ENCODE measurements at regions not wholly inside any gene's neighbourhood (a gene's known extent, or its start where the extent isn't known, plus 50 kb on each side); places are given as distances from the start of the nearest gene placed in this dataset.

GRCh38 chr6:167429353-167429752 lies 104.5 kb downstream of the TTLL2 start:
- H3K27me3 ChIP-seq (replicated peaks; ENCODE audit: insufficient read depth, low read depth, low read length, poor library complexity): no peaks in the 10 kb centered on the region
- TF ChIP-seq CTCF (conservative IDR thresholded peaks at IDR 0.05; ENCODE audit: low read depth, low read length) (no peak), EZH2 (IDR thresholded peaks at IDR 0.05; ENCODE audit: borderline replicate concordance, low read depth, low read length, poor library complexity, severe bottlenecking) (no peak)
- ChIA-PET CTCF (no interaction called here), POLR2A (ENCODE audit: low non-redundant PET) (no interaction called here)
- no peak overlapping the region for H3K27ac ChIP-seq (ENCODE audit: low read depth, low read length, poor library complexity, severe bottlenecking)
- DNase-seq (ENCODE audit: low spot score): no peak
- no TSS peak for BruUV-seq (replicated peaks)
- no peaks in the 10 kb centered on the region for H3K9me3 ChIP-seq (ENCODE audit: low read depth, low read length, poor library complexity, severe bottlenecking)
- no peak overlapping the region for H3K4me3 ChIP-seq (ENCODE audit: low read depth, low read length, poor library complexity, severe bottlenecking)
- H3K36me3 ChIP-seq (ENCODE audit: insufficient read depth, low read length, poor library complexity, severe bottlenecking): no peaks in the 10 kb centered on the region
- intact Hi-C loops (cut with micrococcal nuclease; ENCODE audit: unreplicated experiment): no loop called here
- H3K4me1 ChIP-seq (ENCODE audit: insufficient read depth, low read length, poor library complexity, severe bottlenecking): no peaks in the 10 kb centered on the region

GRCh38 chr6:167435209-167435728 lies 110.4 kb downstream of the TTLL2 start:
- Histone ChIP-seq H3K36me3 (ENCODE audit: insufficient read depth, low read length, poor library complexity, severe bottlenecking) (no peaks in the 10 kb centered on the region), H3K4me3 (ENCODE audit: low read depth, low read length, poor library complexity, severe bottlenecking) (no peak overlapping the region), H3K4me1 (ENCODE audit: insufficient read depth, low read length, poor library complexity, severe bottlenecking) (no peaks in the 10 kb centered on the region), H3K27ac (ENCODE audit: low read depth, low read length, poor library complexity, severe bottlenecking) (no peak overlapping the region), H3K9me3 (ENCODE audit: low read depth, low read length, poor library complexity, severe bottlenecking) (no peaks in the 10 kb centered on the region), H3K27me3 (replicated peaks; ENCODE audit: insufficient read depth, low read depth, low read length, poor library complexity) (no peaks in the 10 kb centered on the region)
- no TSS peak for BruUV-seq (replicated peaks)
- no peak for TF ChIP-seq CTCF (conservative IDR thresholded peaks at IDR 0.05; ENCODE audit: low read depth, low read length)
- no peak for TF ChIP-seq EZH2 (IDR thresholded peaks at IDR 0.05; ENCODE audit: borderline replicate concordance, low read depth, low read length, poor library complexity, severe bottlenecking)
- intact Hi-C loops (cut with micrococcal nuclease; ENCODE audit: unreplicated experiment): no loop called here
- no peak for DNase-seq (ENCODE audit: low spot score)
- ChIA-PET CTCF (no interaction called here), POLR2A (ENCODE audit: low non-redundant PET) (no interaction called here)

- Histone ChIP-seq H3K4me3 (ENCODE audit: low read depth, low read length, poor library complexity, severe bottlenecking) (no peak overlapping the region), H3K36me3 (ENCODE audit: insufficient read depth, low read length, poor library complexity, severe bottlenecking) (no peaks in the 10 kb centered on the region), H3K27ac (ENCODE audit: low read depth, low read length, poor library complexity, severe bottlenecking) (no peak overlapping the region), H3K9me3 (ENCODE audit: low read depth, low read length, poor library complexity, severe bottlenecking) (no peaks in the 10 kb centered on the region), H3K27me3 (replicated peaks; ENCODE audit: insufficient read depth, low read depth, low read length, poor library complexity) (no peaks in the 10 kb centered on the region), H3K4me1 (ENCODE audit: insufficient read depth, low read length, poor library complexity, severe bottlenecking) (no peaks in the 10 kb centered on the region)
- intact Hi-C loops (cut with micrococcal nuclease; ENCODE audit: unreplicated experiment): no loop called here
- ChIA-PET CTCF (no interaction called here), POLR2A (ENCODE audit: low non-redundant PET) (no interaction called here)
- TF ChIP-seq CTCF (conservative IDR thresholded peaks at IDR 0.05; ENCODE audit: low read depth, low read length) (no peak), EZH2 (IDR thresholded peaks at IDR 0.05; ENCODE audit: borderline replicate concordance, low read depth, low read length, poor library complexity, severe bottlenecking) (no peak)
- no TSS peak for BruUV-seq (replicated peaks)
- no peak for DNase-seq (ENCODE audit: low spot score)
Measured at GRCh38 chr6:167437888-167438484, 113.1 kb downstream of the TTLL2 start.

Measured in A673 (cell line).